ENCODE measurements at regions not wholly inside any gene's neighbourhood (a gene's known extent, or its start where the extent isn't known, plus 50 kb on each side); places are given as distances from the start of the nearest gene placed in this dataset.

DNA sequence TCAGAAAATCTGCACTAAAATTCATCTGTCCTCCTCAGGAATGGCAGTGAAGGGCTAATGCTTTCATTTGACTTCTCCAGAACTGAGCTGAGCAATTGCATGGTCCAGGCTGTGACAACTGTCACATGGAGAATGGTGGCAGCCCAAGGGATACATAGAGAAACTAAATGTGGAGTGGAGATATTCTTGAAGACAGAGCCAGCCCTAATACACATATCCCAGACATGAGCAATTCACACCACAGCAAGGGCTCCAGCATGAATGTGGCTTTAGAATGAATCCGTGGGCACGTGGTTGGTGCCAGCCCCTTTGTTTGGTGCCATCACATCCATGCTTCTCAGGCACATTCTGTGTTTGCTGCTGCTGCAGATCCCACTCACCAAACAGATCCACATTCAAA lies 121.6 kb upstream of the MXRA5 start:
- no peak overlapping the region for H3K9ac ChIP-seq (ENCODE audit: low read depth in 1 of 2, low read length in 2 of 2)
- no peak overlapping the region for H3K27ac ChIP-seq (ENCODE audit: low read depth in 1 of 2, low read length in 2 of 2)
- DNase-seq (ENCODE audit: low spot score), result no peak
- WGBS, result 74% methylated on average over 2 of the region's 2 CpGs
- H3K9me3 ChIP-seq (ENCODE audit: control insufficient read depth in 4 of 4, low read length in 3 of 4), result no peaks in the 10 kb centered on the region
- no peaks in the 10 kb centered on the region for H3K4me1 ChIP-seq (ENCODE audit: control insufficient read depth in 4 of 4, insufficient read depth in 4 of 4, low read length in 3 of 4)
- no peaks in the 10 kb centered on the region for H3K36me3 ChIP-seq (ENCODE audit: control insufficient read depth in 4 of 4, insufficient read depth in 3 of 4, low read depth in 1 of 4, low read length in 3 of 4)
- no peaks in the 10 kb centered on the region for H3K27me3 ChIP-seq (ENCODE audit: control insufficient read depth in 4 of 4, insufficient read depth in 4 of 4, low read length in 3 of 4)
- H3K4me3 ChIP-seq (ENCODE audit: low read depth in 1 of 3, low read length in 3 of 3), result no peak overlapping the region
- TF ChIP-seq YY1 (IDR thresholded peaks at IDR 0.05), result no peak
- no peak for TF ChIP-seq RAD21 (IDR thresholded peaks at IDR 0.05)
- TF ChIP-seq HNF4G (IDR thresholded peaks at IDR 0.05), result no peak
- no peak for TF ChIP-seq JUND (IDR thresholded peaks at IDR 0.05)
- TF ChIP-seq TAF1 (conservative IDR thresholded peaks at IDR 0.05), result no peak
- TF ChIP-seq NR2F2 (IDR thresholded peaks at IDR 0.05), result no peak
- TF ChIP-seq RXRA (IDR thresholded peaks at IDR 0.05), result no peak
- TF ChIP-seq, protein P1, sequence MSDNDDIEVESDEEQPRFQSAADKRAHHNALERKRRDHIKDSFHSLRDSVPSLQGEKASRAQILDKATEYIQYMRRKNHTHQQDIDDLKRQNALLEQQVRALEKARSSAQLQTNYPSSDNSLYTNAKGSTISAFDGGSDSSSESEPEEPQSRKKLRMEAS (IDR thresholded peaks at IDR 0.05), result no peak
- TF ChIP-seq, protein P2, sequence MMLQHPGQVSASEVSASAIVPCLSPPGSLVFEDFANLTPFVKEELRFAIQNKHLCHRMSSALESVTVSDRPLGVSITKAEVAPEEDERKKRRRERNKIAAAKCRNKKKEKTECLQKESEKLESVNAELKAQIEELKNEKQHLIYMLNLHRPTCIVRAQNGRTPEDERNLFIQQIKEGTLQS (IDR thresholded peaks at IDR 0.05), result no peak
- no peak for TF ChIP-seq FOXA2 (IDR thresholded peaks at IDR 0.05)
- TF ChIP-seq SP1 (IDR thresholded peaks at IDR 0.05), result no peak
- TF ChIP-seq, protein P3, sequence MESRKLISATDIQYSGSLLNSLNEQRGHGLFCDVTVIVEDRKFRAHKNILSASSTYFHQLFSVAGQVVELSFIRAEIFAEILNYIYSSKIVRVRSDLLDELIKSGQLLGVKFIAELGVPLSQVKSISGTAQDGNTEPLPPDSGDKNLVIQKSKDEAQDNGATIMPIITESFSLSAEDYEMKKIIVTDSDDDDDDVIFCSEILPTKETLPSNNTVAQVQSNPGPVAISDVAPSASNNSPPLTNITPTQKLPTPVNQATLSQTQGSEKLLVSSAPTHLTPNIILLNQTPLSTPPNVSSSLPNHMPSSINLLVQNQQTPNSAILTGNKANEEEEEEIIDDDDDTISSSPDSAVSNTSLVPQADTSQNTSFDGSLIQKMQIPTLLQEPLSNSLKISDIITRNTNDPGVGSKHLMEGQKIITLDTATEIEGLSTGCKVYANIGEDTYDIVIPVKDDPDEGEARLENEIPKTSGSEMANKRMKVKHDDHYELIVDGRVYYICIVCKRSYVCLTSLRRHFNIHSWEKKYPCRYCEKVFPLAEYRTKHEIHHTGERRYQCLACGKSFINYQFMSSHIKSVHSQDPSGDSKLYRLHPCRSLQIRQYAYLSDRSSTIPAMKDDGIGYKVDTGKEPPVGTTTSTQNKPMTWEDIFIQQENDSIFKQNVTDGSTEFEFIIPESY (IDR thresholded peaks at IDR 0.05), result no peak
- TF ChIP-seq, protein P4, sequence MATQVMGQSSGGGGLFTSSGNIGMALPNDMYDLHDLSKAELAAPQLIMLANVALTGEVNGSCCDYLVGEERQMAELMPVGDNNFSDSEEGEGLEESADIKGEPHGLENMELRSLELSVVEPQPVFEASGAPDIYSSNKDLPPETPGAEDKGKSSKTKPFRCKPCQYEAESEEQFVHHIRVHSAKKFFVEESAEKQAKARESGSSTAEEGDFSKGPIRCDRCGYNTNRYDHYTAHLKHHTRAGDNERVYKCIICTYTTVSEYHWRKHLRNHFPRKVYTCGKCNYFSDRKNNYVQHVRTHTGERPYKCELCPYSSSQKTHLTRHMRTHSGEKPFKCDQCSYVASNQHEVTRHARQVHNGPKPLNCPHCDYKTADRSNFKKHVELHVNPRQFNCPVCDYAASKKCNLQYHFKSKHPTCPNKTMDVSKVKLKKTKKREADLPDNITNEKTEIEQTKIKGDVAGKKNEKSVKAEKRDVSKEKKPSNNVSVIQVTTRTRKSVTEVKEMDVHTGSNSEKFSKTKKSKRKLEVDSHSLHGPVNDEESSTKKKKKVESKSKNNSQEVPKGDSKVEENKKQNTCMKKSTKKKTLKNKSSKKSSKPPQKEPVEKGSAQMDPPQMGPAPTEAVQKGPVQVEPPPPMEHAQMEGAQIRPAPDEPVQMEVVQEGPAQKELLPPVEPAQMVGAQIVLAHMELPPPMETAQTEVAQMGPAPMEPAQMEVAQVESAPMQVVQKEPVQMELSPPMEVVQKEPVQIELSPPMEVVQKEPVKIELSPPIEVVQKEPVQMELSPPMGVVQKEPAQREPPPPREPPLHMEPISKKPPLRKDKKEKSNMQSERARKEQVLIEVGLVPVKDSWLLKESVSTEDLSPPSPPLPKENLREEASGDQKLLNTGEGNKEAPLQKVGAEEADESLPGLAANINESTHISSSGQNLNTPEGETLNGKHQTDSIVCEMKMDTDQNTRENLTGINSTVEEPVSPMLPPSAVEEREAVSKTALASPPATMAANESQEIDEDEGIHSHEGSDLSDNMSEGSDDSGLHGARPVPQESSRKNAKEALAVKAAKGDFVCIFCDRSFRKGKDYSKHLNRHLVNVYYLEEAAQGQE (IDR thresholded peaks at IDR 0.05), result no peak
- TF ChIP-seq, protein P5, sequence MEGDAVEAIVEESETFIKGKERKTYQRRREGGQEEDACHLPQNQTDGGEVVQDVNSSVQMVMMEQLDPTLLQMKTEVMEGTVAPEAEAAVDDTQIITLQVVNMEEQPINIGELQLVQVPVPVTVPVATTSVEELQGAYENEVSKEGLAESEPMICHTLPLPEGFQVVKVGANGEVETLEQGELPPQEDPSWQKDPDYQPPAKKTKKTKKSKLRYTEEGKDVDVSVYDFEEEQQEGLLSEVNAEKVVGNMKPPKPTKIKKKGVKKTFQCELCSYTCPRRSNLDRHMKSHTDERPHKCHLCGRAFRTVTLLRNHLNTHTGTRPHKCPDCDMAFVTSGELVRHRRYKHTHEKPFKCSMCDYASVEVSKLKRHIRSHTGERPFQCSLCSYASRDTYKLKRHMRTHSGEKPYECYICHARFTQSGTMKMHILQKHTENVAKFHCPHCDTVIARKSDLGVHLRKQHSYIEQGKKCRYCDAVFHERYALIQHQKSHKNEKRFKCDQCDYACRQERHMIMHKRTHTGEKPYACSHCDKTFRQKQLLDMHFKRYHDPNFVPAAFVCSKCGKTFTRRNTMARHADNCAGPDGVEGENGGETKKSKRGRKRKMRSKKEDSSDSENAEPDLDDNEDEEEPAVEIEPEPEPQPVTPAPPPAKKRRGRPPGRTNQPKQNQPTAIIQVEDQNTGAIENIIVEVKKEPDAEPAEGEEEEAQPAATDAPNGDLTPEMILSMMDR (IDR thresholded peaks at IDR 0.05; ENCODE audit: low read depth, low read length, missing input control), result no peak
- TF ChIP-seq FOXA1 (IDR thresholded peaks at IDR 0.05), result no peak
- TF ChIP-seq GABPA (IDR thresholded peaks at IDR 0.05 in 1 of 2, conservative IDR thresholded peaks at IDR 0.05 in 1 of 2), result no peak

DNA sequence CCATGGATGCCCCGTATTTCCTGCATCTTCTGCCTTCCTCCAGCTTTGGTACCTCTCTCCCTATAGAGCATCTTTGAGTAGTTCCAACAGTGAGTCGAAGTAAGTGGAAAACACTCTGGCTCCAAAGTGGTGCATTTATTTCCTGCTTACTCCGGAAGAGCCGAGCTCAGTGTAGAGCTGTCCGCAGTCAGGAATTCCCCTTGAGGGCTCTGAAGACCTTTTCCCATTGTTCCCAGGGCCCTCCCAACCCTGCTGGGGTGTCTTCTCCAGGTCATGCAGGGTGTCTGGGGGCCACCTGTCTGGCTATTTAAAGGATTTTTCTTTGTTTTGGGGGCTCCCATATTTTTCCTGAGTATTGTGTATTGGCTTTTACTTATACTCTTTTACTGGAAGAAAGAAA lies 118.6 kb upstream of the MXRA5 start:
- H3K36me3 ChIP-seq (ENCODE audit: control insufficient read depth in 4 of 4, insufficient read depth in 3 of 4, low read depth in 1 of 4, low read length in 3 of 4), result no peaks in the 10 kb centered on the region
- TF ChIP-seq HNF4A (conservative IDR thresholded peaks at IDR 0.05) (no peak), GABPA (IDR thresholded peaks at IDR 0.05 in 1 of 2, conservative IDR thresholded peaks at IDR 0.05 in 1 of 2) (no peak), HNF4G (IDR thresholded peaks at IDR 0.05) (no peak)
- H3K4me3 ChIP-seq (ENCODE audit: low read depth in 1 of 3, low read length in 3 of 3), result no peak overlapping the region
- DNase-seq (ENCODE audit: low spot score), result no peak
- no peaks in the 10 kb centered on the region for H3K27me3 ChIP-seq (ENCODE audit: control insufficient read depth in 4 of 4, insufficient read depth in 4 of 4, low read length in 3 of 4)
- no peaks in the 10 kb centered on the region for H3K4me1 ChIP-seq (ENCODE audit: control insufficient read depth in 4 of 4, insufficient read depth in 4 of 4, low read length in 3 of 4)
- no peak overlapping the region for H3K27ac ChIP-seq (ENCODE audit: low read depth in 1 of 2, low read length in 2 of 2)
- no peak overlapping the region for H3K9ac ChIP-seq (ENCODE audit: low read depth in 1 of 2, low read length in 2 of 2)
- H3K9me3 ChIP-seq (ENCODE audit: control insufficient read depth in 4 of 4, low read length in 3 of 4), result no peaks in the 10 kb centered on the region
- 82% methylated on average over 5 of the region's 5 CpGs for WGBS

Data from liver (tissue), 8 donors.